ENCODE measurements at regions not wholly inside any gene's neighbourhood (a gene's known extent, or its start where the extent isn't known, plus 50 kb on each side); places are given as distances from the start of the nearest gene placed in this dataset.

DNA sequence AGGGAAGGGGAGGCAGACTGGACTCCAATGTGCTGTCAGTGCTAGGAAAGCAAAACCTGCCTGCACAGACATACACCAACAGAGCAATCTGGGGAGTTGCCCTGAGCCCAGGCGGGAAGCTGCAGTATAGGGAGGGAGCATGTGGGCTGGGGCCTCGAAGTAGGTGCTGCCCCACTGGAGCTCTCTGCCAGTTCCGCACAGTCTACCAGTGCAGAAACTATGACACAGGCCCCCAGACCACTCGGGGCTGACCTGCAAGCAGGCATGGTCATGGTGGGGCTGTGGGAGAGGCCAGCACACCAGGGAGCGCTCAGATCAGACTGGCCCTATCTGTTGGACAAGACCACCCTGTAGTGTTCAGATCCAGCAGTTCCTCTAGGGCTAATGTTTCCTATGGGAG is 344.1 kb upstream of the TRAM1L1 start:
- DNase-seq (ENCODE audit: low spot score) = no peak

DNA sequence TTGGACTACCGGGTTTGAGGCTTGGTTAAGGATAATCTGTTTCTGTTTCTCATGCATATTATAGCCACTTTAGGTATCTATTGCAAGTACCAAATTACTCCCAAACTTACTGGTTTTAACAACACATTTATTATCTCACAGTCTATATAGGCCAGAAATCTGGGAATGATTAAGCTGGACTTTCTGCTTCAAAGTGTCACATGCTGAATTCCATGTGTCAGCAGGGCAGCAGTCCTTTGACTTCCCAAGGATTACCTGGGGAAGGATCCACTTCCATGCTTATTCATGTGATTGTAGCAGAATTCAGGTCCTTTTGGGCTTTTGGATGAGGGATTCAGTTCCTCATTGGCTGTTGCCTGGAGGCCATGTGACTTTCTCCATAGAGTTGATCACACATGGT is 349.0 kb upstream of the TRAM1L1 start:
- DNase-seq (ENCODE audit: low spot score) = no peak

- DNase-seq (ENCODE audit: low spot score) = no peak
These were observed 362.5 kb upstream of the TRAM1L1 start for GRCh38 chr4:117447925-117448324.

- no peak for DNase-seq (ENCODE audit: low spot score)
These were observed 369.7 kb upstream of the TRAM1L1 start for GRCh38 chr4:117455088-117455487.

DNA sequence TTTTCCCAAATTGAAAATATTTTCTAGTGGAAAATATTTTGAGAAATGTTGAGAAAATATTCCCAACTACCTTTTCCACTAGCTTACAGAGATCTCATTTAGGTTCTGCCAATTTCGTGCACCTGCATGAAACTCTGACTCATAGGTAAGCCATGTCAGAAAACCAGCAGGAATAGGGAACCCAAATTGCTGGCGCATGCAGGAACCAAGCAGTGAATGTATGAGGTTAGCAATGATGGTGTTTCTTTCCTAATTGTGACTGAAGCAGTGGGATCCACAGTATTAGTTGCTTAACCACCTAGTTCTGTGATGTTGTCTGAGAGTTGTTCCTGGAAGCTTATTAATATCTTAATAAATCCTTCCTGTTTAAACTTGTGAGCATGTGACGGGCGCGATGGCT is 381.0 kb upstream of the TRAM1L1 start:
- no peak for DNase-seq (ENCODE audit: low spot score)

DNA sequence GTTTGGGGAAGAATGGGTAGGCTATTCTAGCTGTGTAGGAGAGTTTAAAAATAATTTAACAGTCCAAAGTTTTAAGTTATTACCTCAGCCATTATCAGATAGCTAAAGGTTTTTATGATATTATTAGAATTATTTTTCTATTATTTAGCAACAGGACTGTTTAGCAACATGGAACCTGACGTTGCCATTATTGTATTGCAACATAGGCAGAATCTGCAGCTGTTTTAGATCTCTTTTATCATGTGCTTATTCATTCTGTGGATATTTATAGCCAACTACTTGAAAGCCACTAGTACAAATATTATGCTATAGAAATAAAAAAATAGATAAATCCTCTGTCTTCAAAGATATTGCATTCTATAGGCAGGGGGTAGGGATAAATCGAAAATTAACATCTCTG is 382.0 kb upstream of the TRAM1L1 start:
- DNase-seq (ENCODE audit: low spot score) = no peak

GRCh38 chr4:117474987-117475386 is 389.6 kb upstream of the TRAM1L1 start:
- DNase-seq (ENCODE audit: low spot score) = no peak

GRCh38 chr4:117477925-117478324 is 392.5 kb upstream of the TRAM1L1 start:
- DNase-seq (ENCODE audit: low spot score) = no peak

DNA sequence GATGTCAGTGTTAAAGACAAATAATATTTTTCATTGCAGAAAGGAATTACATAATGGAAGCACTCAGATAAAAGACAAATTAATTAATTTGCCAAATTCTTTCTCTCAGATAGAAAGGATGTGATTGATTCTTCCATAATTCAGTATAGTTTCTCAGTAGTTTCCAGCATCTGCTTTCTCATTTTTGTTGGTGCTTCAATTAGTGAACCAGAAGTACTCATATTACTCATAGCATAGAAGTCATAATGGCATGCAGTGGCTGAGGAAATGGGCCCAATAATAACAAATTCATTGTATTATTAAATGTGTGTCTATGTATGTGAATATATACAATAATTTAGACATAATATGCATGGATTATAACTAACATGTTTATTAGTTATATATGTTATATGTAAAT is 393.3 kb upstream of the TRAM1L1 start:
- no peak for DNase-seq (ENCODE audit: low spot score)

GRCh38 chr4:117479673-117480072 is 394.3 kb upstream of the TRAM1L1 start:
- DNase-seq (ENCODE audit: low spot score) = no peak

GRCh38 chr4:117481742-117482141 is 396.4 kb upstream of the TRAM1L1 start:
- no peak for DNase-seq (ENCODE audit: low spot score)

GRCh38 chr4:117488692-117489091 is 403.3 kb upstream of the TRAM1L1 start:
- DNase-seq (ENCODE audit: low spot score) = no peak

- DNase-seq (ENCODE audit: low spot score) = no peak
These were observed 403.7 kb upstream of the TRAM1L1 start for GRCh38 chr4:117489107-117489506.

GRCh38 chr4:117491516-117491915 is 406.1 kb upstream of the TRAM1L1 start:
- no peak for DNase-seq (ENCODE audit: low spot score)

DNA sequence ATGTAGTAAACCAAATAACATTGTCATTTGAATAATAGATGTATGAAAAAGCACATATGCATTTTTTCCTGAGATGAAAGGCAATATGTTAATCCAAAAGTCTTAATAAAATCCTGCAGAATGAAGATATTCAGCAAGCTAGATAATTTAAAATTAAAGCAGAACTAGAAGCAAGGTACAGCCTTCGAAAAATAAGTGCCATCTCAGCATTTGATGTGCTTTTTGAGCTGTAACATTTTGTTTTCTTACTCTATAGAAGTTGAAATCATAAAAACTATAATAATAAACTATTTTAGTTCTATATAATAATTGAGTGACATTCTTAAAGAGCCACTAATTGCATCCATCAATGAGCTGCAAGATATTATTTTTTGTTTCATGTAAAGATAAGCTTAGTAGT is 410.4 kb upstream of the TRAM1L1 start:
- DNase-seq (ENCODE audit: low spot score) = no peak

- no peak for DNase-seq (ENCODE audit: low spot score)
These were observed 427.0 kb upstream of the TRAM1L1 start for GRCh38 chr4:117512414-117512813.

GRCh38 chr4:117514391-117515175 is 429.2 kb upstream of the TRAM1L1 start:
- no peak for DNase-seq (ENCODE audit: low spot score)

DNA sequence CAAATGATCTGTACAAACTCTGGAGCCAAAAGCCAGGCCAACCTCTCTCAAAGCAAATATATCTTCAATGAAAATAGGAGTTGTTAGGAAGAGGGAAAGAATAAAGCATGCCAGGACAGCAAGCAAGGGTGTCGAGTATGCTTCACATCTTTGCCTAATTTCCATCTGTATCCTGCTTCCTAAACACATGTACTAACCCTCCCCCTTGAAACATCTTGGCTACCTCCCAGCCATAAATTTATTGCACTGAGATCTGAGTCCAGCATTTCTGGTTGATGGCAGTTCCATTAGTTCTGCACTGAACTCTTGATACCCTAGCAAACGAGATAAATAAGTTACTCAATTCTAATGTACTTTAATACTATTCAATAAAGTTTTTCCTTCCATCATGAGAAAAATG is 430.5 kb upstream of the TRAM1L1 start:
- no peak for DNase-seq (ENCODE audit: low spot score)

GRCh38 chr4:117527601-117528000 is 442.2 kb upstream of the TRAM1L1 start:
- no peak for DNase-seq (ENCODE audit: low spot score)

DNA sequence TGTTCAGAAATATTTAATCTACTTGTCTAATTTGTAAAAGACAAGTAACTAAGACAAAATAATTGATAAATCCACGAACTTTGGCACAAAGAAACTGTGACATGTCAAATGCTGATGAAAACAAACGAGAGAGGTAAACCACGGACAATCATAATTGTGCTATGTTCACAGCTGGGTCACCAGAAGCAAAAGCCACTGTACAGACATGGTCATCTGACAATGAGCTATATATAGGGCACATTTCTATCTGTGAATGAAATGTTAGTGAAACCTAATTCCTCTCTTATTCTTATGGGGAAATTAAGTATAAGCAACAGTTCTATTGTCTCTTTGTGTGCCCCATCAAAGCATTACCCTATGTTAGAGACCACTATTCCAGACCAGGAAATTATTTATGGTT is 444.0 kb upstream of the TRAM1L1 start:
- no peak for DNase-seq (ENCODE audit: low spot score)

GRCh38 chr4:117533501-117533900 is 448.1 kb upstream of the TRAM1L1 start:
- DNase-seq (ENCODE audit: low spot score) = no peak

DNA sequence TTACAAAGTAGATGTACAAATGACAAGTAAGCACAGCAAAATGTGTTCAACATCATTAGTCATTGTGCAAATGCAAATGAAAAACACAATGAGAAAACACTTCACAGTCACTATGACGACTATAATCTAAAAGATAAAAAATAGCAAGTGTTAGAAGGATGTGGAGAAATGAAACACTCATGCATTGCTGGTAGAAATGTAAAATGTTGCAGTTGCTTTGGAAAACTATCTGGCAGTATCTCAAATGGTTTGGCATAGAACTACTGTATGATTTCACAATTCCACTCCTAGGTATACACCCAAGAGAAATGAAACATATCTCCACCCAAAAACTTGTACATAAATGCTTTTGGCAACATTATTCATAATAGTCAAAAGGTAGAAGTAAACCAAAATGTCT is 459.7 kb upstream of the TRAM1L1 start:
- DNase-seq (ENCODE audit: low spot score) = no peak

- DNase-seq (ENCODE audit: low spot score) = no peak
These were observed 464.1 kb upstream of the TRAM1L1 start for GRCh38 chr4:117549524-117549923.

DNA sequence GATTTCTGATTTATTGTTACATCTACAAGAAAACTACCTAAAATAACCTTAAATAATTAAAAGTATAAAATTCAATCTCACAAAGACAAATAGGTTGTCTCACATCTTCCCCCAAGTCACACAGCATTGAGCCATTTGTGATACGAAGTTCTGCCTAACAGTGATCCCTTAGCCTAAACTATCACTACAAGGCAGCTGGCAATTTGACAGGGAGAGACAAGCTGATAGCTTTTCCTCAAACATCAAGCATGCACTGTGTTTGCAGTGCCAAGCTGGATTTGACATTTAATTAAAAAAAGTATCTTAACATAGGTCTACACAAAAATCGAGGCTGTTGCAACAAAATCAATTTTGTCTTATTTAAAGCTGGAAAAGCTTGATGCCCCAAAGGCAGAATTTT is 464.7 kb upstream of the TRAM1L1 start:
- DNase-seq (ENCODE audit: low spot score) = no peak

All from putamen (tissue), 1 donor.